ENCODE measurements at regions not wholly inside any gene's neighbourhood (a gene's known extent, or its start where the extent isn't known, plus 50 kb on each side); places are given as distances from the start of the nearest gene placed in this dataset.

- TF ChIP-seq POLR2A (IDR thresholded peaks at IDR 0.05; ENCODE audit: low read depth, low read length) (no peak), TAF1 (IDR thresholded peaks at IDR 0.05; ENCODE audit: borderline replicate concordance, low read depth, low read length) (no peak), POLR2AphosphoS5 (IDR thresholded peaks at IDR 0.05; ENCODE audit: low read depth, low read length) (no peak)
These were observed 649.6 kb upstream of the PTBP2 start for GRCh38 chr1:96072021-96072420.

All from GM12892 (cell line).